HepG2 (cell line): ENCODE measurements at regions not wholly inside any gene's neighbourhood (a gene's known extent, or its start where the extent isn't known, plus 50 kb on each side); places are given as distances from the start of the nearest gene placed in this dataset.

Experiments used
- ATAC-seq: fragments of 200-7000 bp; cut with Tn5 transposase; 3 replicates; pipeline ENCODE4 v1.9.1; 2020; ENCODE audit warnings: mild to moderate bottlenecking, moderate library complexity
- BruUV-seq: library from RNA; stranded (reverse); fragments of 400-500 nt; replicated peaks from 2 replicates; lab custom pipeline; 2021; lab: Mats Ljungman, UMichigan
- CTCF ChIA-PET: fragments of 300-600 bp; formaldehyde crosslinking; extraction: SDS; loops from one replicate; lab custom pipeline; 2021; ENCODE audit warnings: low total read pairs, inconsistent platforms, low intra/inter-chr PET ratio; lab: Yijun Ruan, JAX
- POLR2A ChIA-PET: fragments of 350-600 bp; sonication (Branson Sonifier 250); formaldehyde crosslinking; loops from one replicate; lab custom pipeline; 2020; ENCODE audit warnings: antibody characterized with exemption, inconsistent platforms; lab: Yijun Ruan, JAX
- DNase-seq: peaks from one replicate; pipeline ENCODE4 v3.0.0-alpha.2; 2015; ENCODE audit warnings: low spot score
- FAIRE-seq: peaks from 3 replicates; lab custom pipeline; 2011; peaks lifted over from hg19 to GRCh38; lab: Jason Lieb, UNC
- H2AFZ ChIP-seq: one replicate; pipeline ENCODE4 v1.6.1; 2011; ENCODE audit warnings: low read length, inconsistent platforms
- H3K27ac ChIP-seq: fragments of 300-600 bp; 3 replicates; pipeline ENCODE4 v1.8.0; 2011; ENCODE audit warnings: mixed run types, mild to moderate bottlenecking, mixed read lengths, low read length, inconsistent platforms; ENCODE audit not compliant: insufficient read depth; ENCODE audit errors: extremely low read length
- H3K27me3 ChIP-seq, 2 experiments: fragments of 200-600 bp in 1 of 2; 2 replicates in 1 of 2; 3 replicates in 1 of 2; pipeline versions ENCODE4 v1.6.0 to v1.8.0; 2011; ENCODE audit warnings: low read length in 2 of 2, mild to moderate bottlenecking in 2 of 2, moderate library complexity in 2 of 2, inconsistent platforms in 1 of 2; ENCODE audit not compliant: insufficient read depth in 2 of 2, control insufficient read depth in 1 of 2
- H3K36me3 ChIP-seq, 2 experiments: fragments of 200-600 bp in 1 of 2; replicated peaks in 1 of 2; 2 replicates in 1 of 2; 3 replicates in 1 of 2; pipeline versions ENCODE4 v1.5.1 to v1.8.0; 2011; ENCODE audit warnings: low read length in 2 of 2, inconsistent platforms in 1 of 2; ENCODE audit not compliant: insufficient read depth in 2 of 2, control insufficient read depth in 1 of 2
- H3K4me1 ChIP-seq: 2 replicates; pipeline ENCODE4 v1.5.1; 2012; ENCODE audit warnings: low read length, inconsistent platforms; ENCODE audit not compliant: insufficient read depth
- H3K4me2 ChIP-seq: 2 replicates; pipeline ENCODE4 v1.6.0; 2011; ENCODE audit warnings: low read depth, low read length, inconsistent platforms
- H3K4me3 ChIP-seq, 3 experiments: fragments of 200-600 bp in 1 of 3; sonication (generic), shearing (Covaris generic) in 1 of 3; replicated peaks in 1 of 3; 2 replicates each; pipeline ENCODE4 v1.5.1; 2011 to 2016; ENCODE audit warnings: low read length in 3 of 3, inconsistent platforms in 2 of 3, low read depth in 2 of 3, mild to moderate bottlenecking in 2 of 3, control low read depth in 1 of 3, mixed read lengths in 1 of 3; ENCODE audit not compliant: insufficient read depth in 1 of 3
- H3K79me2 ChIP-seq: one replicate; pipeline ENCODE4 v1.6.1; 2011; ENCODE audit warnings: low read length, inconsistent platforms; ENCODE audit not compliant: insufficient read depth
- H3K9ac ChIP-seq: 2 replicates; pipeline ENCODE4 v1.6.0; 2011; ENCODE audit warnings: mild to moderate bottlenecking, low read depth, low read length, inconsistent platforms; ENCODE audit not compliant: insufficient read depth
- H3K9me3 ChIP-seq: 2 replicates; pipeline ENCODE4 v1.5.1; 2012; ENCODE audit warnings: mild to moderate bottlenecking, low read length
- H4K20me1 ChIP-seq: 2 replicates; pipeline ENCODE4 v1.6.0; 2011; ENCODE audit warnings: inconsistent platforms, mild to moderate bottlenecking, low read length, moderate library complexity; ENCODE audit not compliant: insufficient read depth
- AKAP8 ChIP-seq: sonication (generic); formaldehyde crosslinking; IDR thresholded peaks from 2 replicates; pipeline ENCODE4 v1.5.1; 2020; ENCODE audit warnings: mild to moderate bottlenecking, missing genetic modification reagents
- ATF6 ChIP-seq: sonication (generic); formaldehyde crosslinking; conservative IDR thresholded peaks from 2 replicates; pipeline ENCODE4 v1.4.0; 2020; ENCODE audit warnings: missing genetic modification reagents
- EZH2 ChIP-seq: conservative IDR thresholded peaks from 2 replicates; pipeline ENCODE4 v1.6.1; 2012; ENCODE audit warnings: mild to moderate bottlenecking, low read depth, low read length, moderate library complexity
- GZF1 ChIP-seq: sonication (generic); formaldehyde crosslinking; IDR thresholded peaks from 2 replicates; pipeline ENCODE4 v1.5.1; 2020; ENCODE audit warnings: mild to moderate bottlenecking, missing genetic modification reagents
- NONO ChIP-seq, 2 experiments: fragments of 450-650 bp in 1 of 2; sonication (generic) in 1 of 2; formaldehyde crosslinking in 1 of 2; IDR thresholded peaks in 1 of 2; conservative IDR thresholded peaks in 1 of 2; 2 replicates each; pipeline versions ENCODE4 v1.6.1 to v1.8.0; 2017 to 2022; ENCODE audit warnings: mild to moderate bottlenecking in 1 of 2, missing genetic modification reagents in 1 of 2, moderate library complexity in 1 of 2
- THAP7 ChIP-seq: sonication (generic); formaldehyde crosslinking; IDR thresholded peaks from 2 replicates; pipeline ENCODE4 v1.8.1; 2023; ENCODE audit warnings: mild to moderate bottlenecking, missing genetic modification reagents
- TOPORS ChIP-seq: sonication (generic); formaldehyde crosslinking; IDR thresholded peaks from 2 replicates; pipeline ENCODE4 v1.8.0; 2023; ENCODE audit warnings: mild to moderate bottlenecking, missing genetic modification reagents
- ZBTB46 ChIP-seq: sonication (generic); formaldehyde crosslinking; IDR thresholded peaks from 2 replicates; pipeline ENCODE4 v1.4.0; 2020; ENCODE audit warnings: mild to moderate bottlenecking, missing genetic modification reagents, borderline replicate concordance
- ZFP62 ChIP-seq: sonication (generic); formaldehyde crosslinking; IDR thresholded peaks from 2 replicates; pipeline ENCODE4 v1.4.0; 2020; ENCODE audit warnings: missing genetic modification reagents
- ZNF354B ChIP-seq: sonication (generic); formaldehyde crosslinking; IDR thresholded peaks from 2 replicates; pipeline ENCODE4 v1.8.0; 2022; ENCODE audit warnings: mild to moderate bottlenecking, missing genetic modification reagents
- ZNF766 ChIP-seq: sonication (generic); formaldehyde crosslinking; IDR thresholded peaks from 2 replicates; pipeline ENCODE4 v1.5.0; 2020; ENCODE audit warnings: missing genetic modification reagents, borderline replicate concordance
- WGBS: methylation state at CpG from one replicate; pipeline ENCODE4 v1.1.6; 2017; ENCODE audit warnings: low lambda C conversion rate; 5-methylcytosine and 5-hydroxymethylcytosine counted together
- in situ Hi-C: cut with HindIII; loops from 2 replicates; pipeline ENCODE4 v1.10.0; 2017; ENCODE audit warnings: low pct_unique_long_range_greater_than_20kb; ENCODE audit not compliant: extremely low pct_ligation_motif_present
- intact Hi-C: fragments of 100-400 bp; cut with micrococcal nuclease; formaldehyde crosslinking; loops from one replicate; pipeline ENCODE4 v1.10.0; 2022; ENCODE audit not compliant: unreplicated experiment

GRCh38 chr12:76687981-76688380, 75.9 kb upstream of the ZDHHC17 start:
- Histone ChIP-seq H3K79me2 (no peaks in the 10 kb centered on the region), H3K4me1 (no peaks in the 10 kb centered on the region), H3K9ac (no peak overlapping the region), H3K4me2 (no peak overlapping the region), H3K9me3 (no peaks in the 10 kb centered on the region), H4K20me1 (no peaks in the 10 kb centered on the region), H3K27ac (no peak overlapping the region), H3K27me3 (no peaks in the 10 kb centered on the region), H3K36me3 (no peaks in the 10 kb centered on the region), H3K4me3 (no peak overlapping the region), H2AFZ (peak overlapping the region; percentile 31)
- no peak for DNase-seq
- ChIA-PET POLR2A (no interaction called here), CTCF (no interaction called here)
- in situ Hi-C loops (no loop called here), intact Hi-C loops (loop anchor here (2.0 to 5.0 kb wide), 2 partner anchors 66 to 103 kb away; no protein-coding TSS in a partner anchor)
- TF ChIP-seq ZBTB46 (CRISPR knock-in tag) (no peak), TOPORS (CRISPR knock-in tag) (no peak), ZNF354B (no peak), ATF6 (CRISPR knock-in tag) (no peak), AKAP8 (CRISPR knock-in tag) (no peak), EZH2 (no peak), THAP7 (CRISPR knock-in tag) (no peak), ZNF766 (CRISPR knock-in tag) (no peak), ZFP62 (CRISPR knock-in tag) (no peak), GZF1 (CRISPR knock-in tag) (no peak), NONO (IDR thresholded peaks at IDR 0.05) (no peak), NONO (CRISPR knock-in tag; conservative IDR thresholded peaks at IDR 0.05) (no peak)
- no peak for ATAC-seq
- WGBS = 28% methylated on average over 3 of the region's 3 CpGs
- no peak for FAIRE-seq
- BruUV-seq = no TSS peak
